Neural cell (in vitro differentiated cells): ENCODE measurements at regions not wholly inside any gene's neighbourhood (a gene's known extent, or its start where the extent isn't known, plus 50 kb on each side); places are given as distances from the start of the nearest gene placed in this dataset.

Experiments
- CTCF ChIP-seq: fragments of 450-650 bp; IDR thresholded peaks from 2 replicates; pipeline ENCODE4 v1.5.1; 2014; ENCODE audit warnings: antibody characterized with exemption, mild to moderate bottlenecking, moderate library complexity; ENCODE audit not compliant: poor library complexity, severe bottlenecking
- EP300 ChIP-seq: fragments of 450-650 bp; conservative IDR thresholded peaks from 2 replicates; pipeline ENCODE4 v1.6.1; 2014; ENCODE audit warnings: antibody characterized with exemption, mild to moderate bottlenecking, moderate library complexity; ENCODE audit not compliant: poor library complexity, severe bottlenecking
- EZH2 ChIP-seq: fragments of 200-600, 300-800 bp; shearing (Covaris generic), sonication (generic); IDR thresholded peaks from 2 replicates; pipeline ENCODE4 v1.6.1; 2014; ENCODE audit warnings: antibody characterized with exemption, low read length, borderline replicate concordance, mild to moderate bottlenecking; ENCODE audit not compliant: insufficient read depth, poor library complexity, severe bottlenecking
- MXI1 ChIP-seq: fragments of 450-650 bp; conservative IDR thresholded peaks from 2 replicates; pipeline ENCODE4 v1.6.1; 2014; ENCODE audit warnings: antibody characterized with exemption, mild to moderate bottlenecking; ENCODE audit not compliant: poor library complexity, severe bottlenecking
- POLR2AphosphoS5 ChIP-seq: IDR thresholded peaks from 2 replicates; pipeline ENCODE4 v1.6.1; 2012
- RAD21 ChIP-seq: fragments of 450-650 bp; conservative IDR thresholded peaks from 2 replicates; pipeline ENCODE4 v1.6.1; 2014; ENCODE audit warnings: antibody characterized with exemption, mild to moderate bottlenecking, moderate library complexity
- REST ChIP-seq: IDR thresholded peaks from 2 replicates; pipeline ENCODE4 v1.6.1; 2012; ENCODE audit warnings: borderline replicate concordance
- SMC3 ChIP-seq: fragments of 450-650 bp; conservative IDR thresholded peaks from 2 replicates; pipeline ENCODE4 v1.6.1; 2014; ENCODE audit warnings: antibody characterized with exemption, mild to moderate bottlenecking, moderate library complexity; ENCODE audit not compliant: poor library complexity
- TAF1 ChIP-seq: IDR thresholded peaks from 2 replicates; pipeline ENCODE4 v1.6.1; 2012; ENCODE audit warnings: low read depth

GRCh38 chr6:11876934-11877433 lies 98.4 kb upstream of the ADTRP start:
- no peak for TF ChIP-seq CTCF
- TF ChIP-seq EZH2: no peak
- TF ChIP-seq EP300: no peak
- TF ChIP-seq POLR2AphosphoS5: no peak
- no peak for TF ChIP-seq MXI1
- TF ChIP-seq RAD21: no peak
- TF ChIP-seq TAF1: no peak
- TF ChIP-seq REST: no peak
- no peak for TF ChIP-seq SMC3
